ENCODE measurements at regions not wholly inside any gene's neighbourhood (a gene's known extent, or its start where the extent isn't known, plus 50 kb on each side); places are given as distances from the start of the nearest gene placed in this dataset.

GRCh38 chr12:115407723-115408122 is 723.7 kb upstream of the TBX3 start:
- no peak for FAIRE-seq
- H3K4ac ChIP-seq (replicated peaks; ENCODE audit: insufficient read length, low read depth, low read length): no peak overlapping the region

More at GRCh38 chr12:115407723-115408122, 723.7 kb upstream of the TBX3 start:
- no peak overlapping the region for H4K91ac ChIP-seq (replicated peaks; ENCODE audit: insufficient read length, low read length)
- no peak overlapping the region for H2BK15ac ChIP-seq (ENCODE audit: low read length)
- no peaks in the 10 kb centered on the region for H3K27me3 ChIP-seq (replicated peaks in 1 of 4; ENCODE audit: control insufficient read depth in 3 of 4, extremely low read depth in 1 of 4, insufficient read depth in 3 of 4, low read length in 3 of 4)
- no peak overlapping the region for H3K14ac ChIP-seq (ENCODE audit: insufficient read length)
- no peak overlapping the region for H2BK20ac ChIP-seq (ENCODE audit: low read length)
- H2BK12ac ChIP-seq (ENCODE audit: low read depth, low read length): no peak overlapping the region
- TF ChIP-seq YY1 (IDR thresholded peaks at IDR 0.05; ENCODE audit: low read depth, low read length) (no peak), TCF12 (IDR thresholded peaks at IDR 0.05; ENCODE audit: low read depth, low read length) (no peak), KDM4A (IDR thresholded peaks at IDR 0.05; ENCODE audit: low read depth, low read length, severe bottlenecking) (no peak), POU5F1 (IDR thresholded peaks at IDR 0.05; ENCODE audit: low read depth, low read length) (no peak), KDM5A (IDR thresholded peaks at IDR 0.05; ENCODE audit: low read length) (no peak), RXRA (IDR thresholded peaks at IDR 0.05; ENCODE audit: insufficient read depth, low read depth, low read length) (no peak), CHD2 (IDR thresholded peaks at IDR 0.05; ENCODE audit: low read length) (no peak)
- TF ChIP-seq, protein P1, sequence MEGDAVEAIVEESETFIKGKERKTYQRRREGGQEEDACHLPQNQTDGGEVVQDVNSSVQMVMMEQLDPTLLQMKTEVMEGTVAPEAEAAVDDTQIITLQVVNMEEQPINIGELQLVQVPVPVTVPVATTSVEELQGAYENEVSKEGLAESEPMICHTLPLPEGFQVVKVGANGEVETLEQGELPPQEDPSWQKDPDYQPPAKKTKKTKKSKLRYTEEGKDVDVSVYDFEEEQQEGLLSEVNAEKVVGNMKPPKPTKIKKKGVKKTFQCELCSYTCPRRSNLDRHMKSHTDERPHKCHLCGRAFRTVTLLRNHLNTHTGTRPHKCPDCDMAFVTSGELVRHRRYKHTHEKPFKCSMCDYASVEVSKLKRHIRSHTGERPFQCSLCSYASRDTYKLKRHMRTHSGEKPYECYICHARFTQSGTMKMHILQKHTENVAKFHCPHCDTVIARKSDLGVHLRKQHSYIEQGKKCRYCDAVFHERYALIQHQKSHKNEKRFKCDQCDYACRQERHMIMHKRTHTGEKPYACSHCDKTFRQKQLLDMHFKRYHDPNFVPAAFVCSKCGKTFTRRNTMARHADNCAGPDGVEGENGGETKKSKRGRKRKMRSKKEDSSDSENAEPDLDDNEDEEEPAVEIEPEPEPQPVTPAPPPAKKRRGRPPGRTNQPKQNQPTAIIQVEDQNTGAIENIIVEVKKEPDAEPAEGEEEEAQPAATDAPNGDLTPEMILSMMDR (IDR thresholded peaks at IDR 0.05; ENCODE audit: control extremely low read depth in 1 of 3, insufficient read depth in 1 of 3, low read depth in 1 of 3, low read length in 3 of 3): no peak
- TF ChIP-seq, protein P2, sequence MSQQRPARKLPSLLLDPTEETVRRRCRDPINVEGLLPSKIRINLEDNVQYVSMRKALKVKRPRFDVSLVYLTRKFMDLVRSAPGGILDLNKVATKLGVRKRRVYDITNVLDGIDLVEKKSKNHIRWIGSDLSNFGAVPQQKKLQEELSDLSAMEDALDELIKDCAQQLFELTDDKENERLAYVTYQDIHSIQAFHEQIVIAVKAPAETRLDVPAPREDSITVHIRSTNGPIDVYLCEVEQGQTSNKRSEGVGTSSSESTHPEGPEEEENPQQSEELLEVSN (IDR thresholded peaks at IDR 0.05): no peak
- no peak overlapping the region for H2BK120ac ChIP-seq (replicated peaks; ENCODE audit: low read depth, low read length)
- H4K8ac ChIP-seq (ENCODE audit: extremely low read depth, insufficient read depth, low read length): no peak overlapping the region
- H4K20me1 ChIP-seq (replicated peaks in 1 of 2; ENCODE audit: control insufficient read depth in 1 of 2, insufficient read depth in 2 of 2, low read length in 2 of 2): no peaks in the 10 kb centered on the region
- H2AFZ ChIP-seq (ENCODE audit: low read length): no peak overlapping the region
- ChIA-PET POLR2A (ENCODE audit: partially characterized antibody) (no interaction called here), CTCF (ENCODE audit: partially characterized antibody) (no interaction called here)
- no peak overlapping the region for H3K23ac ChIP-seq (ENCODE audit: insufficient read length)
- H3K9ac ChIP-seq (replicated peaks in 1 of 4; ENCODE audit: extremely low read depth in 1 of 4, low read depth in 3 of 4, low read length in 3 of 4): no peak overlapping the region
- no peaks in the 10 kb centered on the region for H3K36me3 ChIP-seq (ENCODE audit: control insufficient read depth in 2 of 4, insufficient read depth in 4 of 4, low read length in 3 of 4)
- H2BK5ac ChIP-seq (ENCODE audit: low read depth, low read length): no peak overlapping the region
- H3K4me1 ChIP-seq (replicated peaks in 1 of 4; ENCODE audit: control insufficient read depth in 3 of 4, insufficient read depth in 4 of 4, low read length in 3 of 4): peaks cover 0 to 10% (median 6%) of the 10 kb centered on the region in 4 experiments; a peak in 5 of 7 replicates
- H3K4me2 ChIP-seq (ENCODE audit: insufficient read depth in 1 of 2, low read depth in 2 of 2, low read length in 2 of 2): no peak overlapping the region
- H4K5ac ChIP-seq (ENCODE audit: insufficient read length, low read depth, low read length): no peak overlapping the region
- H3K79me1 ChIP-seq (ENCODE audit: low read depth, low read length): no peaks in the 10 kb centered on the region
- H3K9me3 ChIP-seq (ENCODE audit: insufficient read depth in 2 of 2, low read depth in 1 of 2, low read length in 1 of 2): no peaks in the 10 kb centered on the region
- H3K23me2 ChIP-seq (ENCODE audit: low read depth, low read length): no peaks in the 10 kb centered on the region
- H3K56ac ChIP-seq (replicated peaks; ENCODE audit: insufficient read length, low read depth, low read length): no peak overlapping the region
- H2AK5ac ChIP-seq (ENCODE audit: low read depth, low read length): no peak overlapping the region
- DNase-seq (ENCODE audit: low read depth in 1 of 2, low spot score in 2 of 2): no peak
- no peak overlapping the region for H3K18ac ChIP-seq (ENCODE audit: extremely low read depth, low read length)
- no peak overlapping the region for H3K4me3 ChIP-seq (ENCODE audit: extremely low read depth in 1 of 4, insufficient read depth in 2 of 4, low read depth in 3 of 4, low read length in 4 of 4)
- no peak overlapping the region for H3K27ac ChIP-seq (ENCODE audit: low read depth, low read length)
- no peaks in the 10 kb centered on the region for H3K79me2 ChIP-seq (ENCODE audit: control insufficient read depth in 1 of 2, insufficient read depth in 2 of 2, low read length in 2 of 2)

Data from H1 (cell line).